GM20000 (cell line): ENCODE measurements at regions not wholly inside any gene's neighbourhood (a gene's known extent, or its start where the extent isn't known, plus 50 kb on each side); places are given as distances from the start of the nearest gene placed in this dataset.

Experiments used
- DNase-seq: peaks from one replicate; pipeline ENCODE4 v3.0.0; 2012; ENCODE audit warnings: low spot score
- TF ChIP-seq, protein P1 (sequence below): IDR thresholded peaks from 2 replicates; pipeline ENCODE4 v1.5.1; 2012; ENCODE audit warnings: mild to moderate bottlenecking, control low read depth; ENCODE audit errors: extremely low read depth, missing control alignments

DNA sequence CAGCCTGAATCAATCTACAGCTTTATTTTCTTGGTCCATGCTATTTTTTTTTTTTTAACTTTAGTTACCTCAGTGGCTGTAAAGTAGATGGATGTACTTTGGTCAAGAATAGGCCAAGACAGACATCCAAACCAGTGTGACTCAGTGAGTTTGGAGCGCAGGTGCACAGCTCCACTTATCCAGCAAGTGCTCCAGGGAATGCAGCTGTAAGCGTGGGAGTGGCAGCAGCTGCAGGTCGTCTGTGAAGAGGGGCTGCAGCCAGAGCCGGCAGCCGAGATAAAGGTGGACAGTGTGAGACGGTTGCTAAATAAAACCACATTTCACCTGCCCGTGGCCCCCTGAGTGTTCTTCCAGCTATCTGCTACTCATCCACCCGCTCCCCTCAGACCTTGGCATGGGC lies 1018.7 kb downstream of the AACS start:
- DNase-seq: no peak

DNA sequence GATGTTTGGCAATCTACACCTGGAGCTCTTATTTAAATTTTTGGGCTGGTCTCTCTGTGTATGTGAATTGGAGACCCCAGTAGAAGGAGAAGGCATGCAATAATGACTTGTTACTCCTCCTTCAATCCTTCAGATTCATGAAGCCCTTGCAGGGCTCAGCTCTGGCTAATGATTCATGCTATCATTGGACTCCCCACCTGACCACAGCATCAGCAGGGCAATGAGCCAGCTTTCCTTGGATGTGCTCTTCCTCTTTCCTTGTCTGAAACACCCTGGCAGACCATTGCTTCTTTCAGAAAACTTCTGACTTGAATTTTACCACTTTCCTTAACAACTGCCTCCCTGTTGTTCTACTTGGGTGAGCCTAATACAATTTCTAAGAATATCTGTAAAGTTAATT lies 1019.2 kb downstream of the AACS start:
- no peak for DNase-seq
- TF ChIP-seq, protein P1, sequence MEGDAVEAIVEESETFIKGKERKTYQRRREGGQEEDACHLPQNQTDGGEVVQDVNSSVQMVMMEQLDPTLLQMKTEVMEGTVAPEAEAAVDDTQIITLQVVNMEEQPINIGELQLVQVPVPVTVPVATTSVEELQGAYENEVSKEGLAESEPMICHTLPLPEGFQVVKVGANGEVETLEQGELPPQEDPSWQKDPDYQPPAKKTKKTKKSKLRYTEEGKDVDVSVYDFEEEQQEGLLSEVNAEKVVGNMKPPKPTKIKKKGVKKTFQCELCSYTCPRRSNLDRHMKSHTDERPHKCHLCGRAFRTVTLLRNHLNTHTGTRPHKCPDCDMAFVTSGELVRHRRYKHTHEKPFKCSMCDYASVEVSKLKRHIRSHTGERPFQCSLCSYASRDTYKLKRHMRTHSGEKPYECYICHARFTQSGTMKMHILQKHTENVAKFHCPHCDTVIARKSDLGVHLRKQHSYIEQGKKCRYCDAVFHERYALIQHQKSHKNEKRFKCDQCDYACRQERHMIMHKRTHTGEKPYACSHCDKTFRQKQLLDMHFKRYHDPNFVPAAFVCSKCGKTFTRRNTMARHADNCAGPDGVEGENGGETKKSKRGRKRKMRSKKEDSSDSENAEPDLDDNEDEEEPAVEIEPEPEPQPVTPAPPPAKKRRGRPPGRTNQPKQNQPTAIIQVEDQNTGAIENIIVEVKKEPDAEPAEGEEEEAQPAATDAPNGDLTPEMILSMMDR: no peak

More for the DNA sequence above, 1018.7 kb downstream of the AACS start:
- TF ChIP-seq, protein P1: no peak

DNA sequence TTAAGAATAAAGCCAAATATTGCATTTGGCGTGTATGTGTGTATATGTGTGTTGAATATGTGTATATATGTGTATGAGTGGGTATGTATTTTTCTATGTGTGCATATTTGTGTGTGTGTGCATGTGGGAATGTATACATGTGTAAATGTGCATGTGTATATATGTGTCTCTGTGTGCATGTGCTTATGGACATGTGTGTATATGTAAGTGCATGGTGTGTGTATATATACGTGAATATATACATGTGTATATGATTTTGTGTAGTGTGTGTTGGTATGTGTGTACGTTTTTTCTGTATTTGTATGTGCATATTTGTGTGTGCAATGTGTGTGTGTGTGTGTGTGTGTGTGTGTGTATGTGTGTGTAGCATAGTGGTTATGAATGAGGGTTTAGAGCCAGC lies 1021.0 kb downstream of the AACS start:
- TF ChIP-seq, protein P1: no peak
- DNase-seq: no peak

DNA sequence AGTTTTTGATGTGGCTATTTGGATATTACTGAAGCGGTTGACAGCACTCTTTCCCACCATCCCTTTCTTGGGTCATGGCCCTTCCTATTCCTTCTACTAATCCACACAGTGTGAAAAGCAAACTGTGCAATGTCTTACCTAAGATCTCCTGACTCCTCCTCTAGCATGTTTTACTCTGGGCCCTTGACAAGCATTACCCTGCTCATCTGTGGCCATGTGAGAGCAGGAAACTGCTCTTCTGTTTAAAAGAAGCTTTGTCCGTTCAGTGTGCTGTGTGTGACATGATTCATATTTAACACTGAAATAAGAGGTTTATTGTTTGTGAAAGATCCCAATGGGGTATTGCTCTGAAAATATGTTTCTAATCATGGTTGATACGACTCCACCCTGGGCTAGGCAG lies 1022.5 kb downstream of the AACS start:
- DNase-seq: no peak
- TF ChIP-seq, protein P1: no peak

DNA sequence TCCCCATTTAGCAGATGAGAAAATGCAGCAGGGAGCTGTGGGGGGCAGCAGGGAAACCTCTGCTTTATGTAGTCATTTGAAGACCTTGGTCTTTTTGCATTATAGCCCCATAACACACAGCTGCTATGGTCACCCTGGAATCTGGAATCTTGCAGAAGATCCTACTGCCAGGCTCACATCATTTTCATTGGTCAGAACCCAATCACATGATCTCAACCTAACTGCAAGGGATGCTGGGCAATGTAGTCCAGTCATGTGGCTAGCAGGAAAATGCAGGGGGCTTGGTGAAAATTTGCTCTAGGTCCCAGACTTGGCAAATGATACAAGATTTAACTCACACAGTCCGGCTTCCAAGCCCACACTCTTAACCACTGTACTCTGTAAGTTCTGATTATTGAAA lies 1028.7 kb downstream of the AACS start:
- no peak for DNase-seq

DNA sequence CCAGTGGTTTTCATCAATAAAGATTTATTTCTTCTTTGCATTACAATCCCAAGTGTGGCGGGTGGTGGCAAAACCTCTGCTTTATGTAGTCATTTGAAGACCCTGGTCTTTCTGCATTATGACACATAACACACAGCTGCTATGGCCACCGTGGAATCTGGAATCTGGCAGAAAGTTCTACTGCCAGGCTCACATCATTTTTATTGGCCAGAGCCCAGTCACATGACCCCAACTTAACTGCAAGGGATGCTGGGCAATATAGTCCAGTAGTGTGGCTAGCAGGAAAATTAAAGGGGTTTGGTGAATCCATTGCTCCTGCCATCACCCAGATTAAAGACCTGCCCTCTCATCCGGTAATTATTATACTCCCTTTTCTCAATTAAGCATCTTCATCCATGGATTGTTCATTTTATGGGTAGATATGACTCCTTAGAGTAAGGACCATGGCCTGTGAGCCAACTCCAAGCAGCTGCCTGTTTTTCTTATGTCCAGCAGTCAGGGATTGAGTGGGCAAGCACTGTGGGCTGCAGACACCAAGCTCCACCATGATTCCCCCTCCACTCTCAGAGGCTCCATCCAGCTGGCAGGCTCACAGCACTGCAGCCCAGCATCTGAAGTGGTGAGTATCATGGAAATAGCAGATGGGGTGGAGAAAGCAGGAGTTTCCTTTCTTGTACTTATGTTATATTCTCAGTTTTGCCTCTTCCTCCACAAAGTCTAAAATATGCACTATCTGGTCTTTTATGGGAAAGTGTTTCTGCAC lies 1030.7 kb downstream of the AACS start:
- DNase-seq: no peak
- TF ChIP-seq, protein P1: no peak

More for the DNA sequence above, 1028.7 kb downstream of the AACS start:
- TF ChIP-seq, protein P1: no peak

DNA sequence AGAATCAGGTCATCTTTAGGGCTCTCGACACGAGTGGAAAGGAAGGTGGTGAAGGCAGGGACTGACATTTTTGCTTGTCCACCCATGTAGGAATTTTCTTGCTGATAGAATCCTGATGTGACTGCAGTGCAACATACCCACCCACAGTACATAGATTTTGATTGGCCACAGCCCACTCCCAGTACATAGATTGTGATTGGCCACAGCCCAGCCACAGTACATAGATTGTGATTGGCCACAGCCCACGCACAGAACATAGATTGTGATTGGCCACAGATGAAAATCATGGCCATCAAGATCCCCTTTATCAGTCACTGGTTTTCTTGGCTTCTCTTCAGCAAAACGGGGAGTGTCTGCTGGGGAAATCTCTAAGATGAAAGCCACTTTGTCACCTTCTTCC lies 1041.5 kb downstream of the AACS start:
- TF ChIP-seq, protein P1: no peak
- DNase-seq: no peak
